Hepatocyte (in vitro differentiated cells): ENCODE measurements at regions not wholly inside any gene's neighbourhood (a gene's known extent, or its start where the extent isn't known, plus 50 kb on each side); places are given as distances from the start of the nearest gene placed in this dataset.

Experiments used
- CTCF ChIP-seq: fragments of 200-600 bp; sonication (generic); IDR thresholded peaks from 2 replicates; pipeline ENCODE4 v1.5.1; 2016; ENCODE audit warnings: antibody characterized with exemption, mild to moderate bottlenecking; ENCODE audit not compliant: poor library complexity
- EZH2 ChIP-seq: fragments of 200-600 bp; sonication (generic); IDR thresholded peaks from 2 replicates; pipeline ENCODE4 v1.6.1; 2016; ENCODE audit warnings: antibody characterized with exemption, mild to moderate bottlenecking, borderline replicate concordance
- EZH2phosphoT487 ChIP-seq: fragments of 200-600 bp; sonication (generic); IDR thresholded peaks from one replicate; pipeline ENCODE4 v1.6.1; 2018; ENCODE audit warnings: antibody characterized with exemption, mild to moderate bottlenecking, low read depth, moderate library complexity; ENCODE audit not compliant: unreplicated experiment, severe bottlenecking

- TF ChIP-seq CTCF: no peak
- no peak for TF ChIP-seq EZH2
- TF ChIP-seq EZH2phosphoT487: no peak
Observed at GRCh38 chr5:3098821-3099220, 347.3 kb upstream of the IRX2 start.
